NCI-H146 treated with DMSO at 0.1 percent for 48 hours (cell line): ENCODE measurements at regions not wholly inside any gene's neighbourhood (a gene's known extent, or its start where the extent isn't known, plus 50 kb on each side); places are given as distances from the start of the nearest gene placed in this dataset.

ENCODE experiments used
- DNase-seq: peaks from one replicate; lab custom pipeline; 2025; ENCODE audit not compliant: unreplicated experiment; lab: John Stamatoyannopoulos, UW

DNA sequence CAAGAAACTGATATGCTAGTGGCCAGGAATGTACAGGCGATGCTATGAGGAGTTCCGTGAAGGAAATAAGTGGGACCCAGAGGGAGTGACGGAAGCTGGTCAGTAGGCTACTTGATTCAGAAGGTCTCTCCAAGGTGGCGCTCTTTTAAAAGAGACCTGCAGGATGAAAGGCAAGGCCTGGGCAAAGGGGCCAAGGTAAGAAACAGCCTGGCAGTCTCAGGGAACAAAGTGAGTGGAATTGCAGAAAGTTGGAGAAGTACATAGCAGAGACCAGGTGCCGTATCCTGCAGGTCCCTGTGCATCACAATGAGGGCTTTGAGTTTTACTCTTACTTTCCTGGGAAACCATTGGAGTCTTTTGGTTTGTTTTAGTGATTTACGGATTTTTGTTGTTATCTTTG lies 905.6 kb downstream of the BCL11B start:
- DNase-seq, result no peak

DNA sequence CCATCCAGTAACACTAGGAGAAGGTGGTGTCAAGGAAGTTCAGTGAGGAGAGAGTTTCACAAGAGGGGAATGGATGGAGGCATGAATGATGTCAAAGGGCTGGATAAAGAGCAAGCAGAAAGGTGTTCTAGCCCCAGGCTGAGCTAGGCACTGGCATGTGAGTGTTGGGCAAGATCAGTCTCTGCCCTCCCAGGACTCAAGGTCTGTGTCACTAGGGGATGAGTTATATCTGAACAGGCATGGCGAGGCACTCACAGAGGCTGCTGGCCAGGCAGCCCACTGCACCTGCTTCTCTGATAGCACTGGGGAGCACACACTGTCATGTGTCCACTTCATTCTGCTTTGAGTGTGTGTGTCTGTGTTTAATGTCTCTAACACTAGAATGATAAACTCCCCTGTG lies 903.8 kb downstream of the BCL11B start:
- no peak for DNase-seq

DNA sequence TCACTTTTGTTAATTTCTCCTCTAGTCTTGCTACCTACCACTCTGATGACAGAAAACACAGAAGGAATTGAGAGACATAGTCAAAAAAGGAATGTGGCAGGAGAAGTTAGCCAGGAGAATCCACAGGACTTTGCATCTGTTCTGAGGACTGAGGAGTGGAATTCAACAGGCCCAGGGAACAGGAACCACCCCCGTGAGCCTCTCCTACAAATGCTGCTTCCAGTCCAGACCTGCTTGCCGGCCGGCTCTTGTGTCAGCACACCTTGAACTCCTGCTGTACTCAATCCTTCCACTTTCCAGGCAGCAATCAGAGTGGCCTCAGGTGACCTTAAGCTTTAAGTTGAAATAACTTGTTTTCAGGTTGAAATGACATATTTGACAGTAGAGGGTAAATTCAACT lies 903.1 kb downstream of the BCL11B start:
- DNase-seq, result no peak

DNA sequence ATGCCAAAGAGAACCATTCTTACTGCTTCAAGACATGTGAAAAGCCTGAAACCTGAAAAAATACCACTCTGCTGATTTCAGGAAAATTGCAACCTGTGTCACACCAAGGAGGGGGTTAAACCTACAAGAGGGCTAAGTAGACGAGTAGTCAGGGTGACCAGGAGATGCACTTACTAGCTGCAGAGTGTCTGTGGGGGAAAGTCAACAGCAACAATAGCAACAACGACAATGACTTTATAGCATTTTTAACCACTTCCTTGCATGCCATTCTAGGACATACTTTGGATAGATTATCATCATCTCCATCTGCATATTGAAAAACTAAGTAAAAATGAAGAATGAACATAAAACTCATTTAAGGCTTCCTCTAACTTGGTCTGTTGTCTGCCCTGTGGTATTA lies 902.7 kb downstream of the BCL11B start:
- no peak for DNase-seq

DNA sequence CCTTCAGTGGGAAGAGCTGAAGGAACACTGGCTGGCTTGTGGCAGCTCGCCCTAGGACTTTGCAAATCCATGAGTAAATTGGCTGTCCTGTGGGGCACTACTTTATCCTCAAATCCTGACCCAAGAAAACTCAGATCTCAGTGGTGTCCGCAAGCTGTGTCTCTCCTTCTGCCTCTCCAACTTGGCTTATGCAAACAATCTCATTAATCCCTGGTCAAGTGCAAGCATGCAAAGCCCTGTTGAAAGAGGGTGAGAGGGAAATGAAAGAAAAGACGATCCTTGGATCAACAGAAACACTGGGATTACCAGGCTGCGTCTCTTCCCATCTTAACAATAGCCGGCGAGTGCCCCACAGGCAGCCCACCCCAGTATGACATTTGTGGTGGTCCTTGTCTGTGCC lies 901.6 kb downstream of the BCL11B start:
- DNase-seq, result no peak

DNA sequence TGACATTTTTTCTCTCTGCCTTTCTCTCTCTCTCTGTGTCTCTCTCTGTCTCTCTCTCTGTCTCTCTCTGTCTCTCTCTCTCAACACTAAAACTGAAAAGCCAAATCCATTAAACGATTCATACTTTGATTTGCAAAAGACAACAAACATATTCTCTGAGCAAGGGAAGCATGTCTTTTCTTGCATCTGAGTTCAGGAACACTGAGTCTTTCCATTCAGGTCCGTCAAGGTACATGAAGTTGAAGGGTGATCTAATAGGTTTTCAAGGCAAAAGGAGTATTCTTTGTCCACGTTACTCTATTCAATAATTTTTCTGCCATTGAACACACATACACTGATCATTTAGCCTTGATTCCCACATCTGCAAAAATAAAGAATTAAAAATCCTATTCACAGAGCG lies 900.9 kb downstream of the BCL11B start:
- no peak for DNase-seq

DNA sequence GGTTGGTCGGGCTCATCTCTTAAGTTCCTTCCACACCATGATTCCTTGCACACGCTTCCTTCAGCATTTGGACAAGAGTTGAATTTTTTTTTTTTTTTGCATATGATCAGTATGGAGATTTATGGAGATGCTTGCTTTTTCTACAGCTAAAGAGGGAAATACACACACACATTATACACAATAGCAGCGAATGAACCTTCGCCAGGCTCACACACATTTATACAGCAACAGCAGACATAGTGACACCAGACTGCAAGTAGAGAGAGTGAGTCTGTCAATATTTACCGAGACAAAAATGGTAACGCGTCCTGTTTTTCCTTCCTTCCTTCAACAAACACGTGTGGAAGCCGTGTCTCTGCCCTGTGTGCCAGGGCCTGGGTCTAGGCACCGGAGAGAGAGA lies 897.9 kb downstream of the BCL11B start:
- DNase-seq, result no peak

DNA sequence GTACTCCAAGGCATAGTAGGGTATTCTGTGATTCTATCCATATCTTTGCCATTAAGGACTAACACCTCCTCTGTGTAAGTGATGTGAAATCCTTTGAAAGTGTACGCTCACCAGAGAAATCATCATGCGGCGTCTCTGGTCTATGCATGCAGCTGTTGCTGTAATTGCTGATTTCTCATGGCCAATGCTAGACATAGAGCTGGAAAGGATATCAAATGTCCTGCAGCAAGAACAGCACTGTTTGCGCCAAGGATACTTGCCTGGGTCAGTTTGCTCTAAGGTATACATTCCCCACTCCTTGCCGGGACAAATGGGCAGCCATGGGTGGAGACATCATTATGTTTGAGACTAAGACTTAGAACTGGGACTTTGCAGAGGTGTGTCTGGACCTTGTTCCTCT lies 896.4 kb downstream of the BCL11B start:
- DNase-seq, result no peak

DNA sequence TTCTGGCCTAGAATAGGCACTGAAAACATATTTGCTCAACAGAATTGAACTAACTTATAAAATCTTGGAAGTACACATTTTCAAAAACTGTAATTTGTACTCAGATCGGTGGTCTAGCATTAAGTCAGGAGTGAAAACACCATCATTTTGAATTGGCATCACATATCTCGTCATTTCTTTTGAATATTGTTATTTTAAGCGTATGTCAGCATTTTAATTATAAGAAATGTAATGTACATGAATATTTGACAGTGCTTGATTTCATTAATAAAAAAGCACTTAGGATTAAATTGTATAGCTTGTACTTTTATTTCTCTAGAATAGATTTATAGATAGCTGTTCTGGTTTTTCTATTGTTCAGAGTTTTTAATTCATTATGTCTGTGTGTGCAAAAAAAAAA lies 892.2 kb downstream of the BCL11B start:
- no peak for DNase-seq

DNA sequence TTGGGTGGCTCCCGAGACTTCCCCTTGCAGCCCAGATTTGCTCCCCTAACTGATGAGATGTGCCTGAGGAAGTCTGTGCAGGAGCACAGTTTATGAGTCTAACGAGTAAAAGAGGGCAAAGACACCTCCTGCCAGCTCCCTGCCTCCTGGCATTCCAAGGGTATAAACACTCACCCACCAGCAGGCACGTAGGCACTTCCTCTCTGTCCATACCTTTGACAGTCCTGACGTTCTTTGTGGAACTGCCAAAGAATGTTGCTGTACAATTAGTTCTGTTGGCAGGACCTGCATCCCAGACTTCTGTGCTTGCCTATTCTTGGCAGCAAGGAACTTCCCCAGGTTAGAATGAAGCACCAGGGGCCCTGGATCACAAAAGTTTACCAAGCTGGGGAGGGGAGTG lies 889.3 kb downstream of the BCL11B start:
- DNase-seq, result no peak

DNA sequence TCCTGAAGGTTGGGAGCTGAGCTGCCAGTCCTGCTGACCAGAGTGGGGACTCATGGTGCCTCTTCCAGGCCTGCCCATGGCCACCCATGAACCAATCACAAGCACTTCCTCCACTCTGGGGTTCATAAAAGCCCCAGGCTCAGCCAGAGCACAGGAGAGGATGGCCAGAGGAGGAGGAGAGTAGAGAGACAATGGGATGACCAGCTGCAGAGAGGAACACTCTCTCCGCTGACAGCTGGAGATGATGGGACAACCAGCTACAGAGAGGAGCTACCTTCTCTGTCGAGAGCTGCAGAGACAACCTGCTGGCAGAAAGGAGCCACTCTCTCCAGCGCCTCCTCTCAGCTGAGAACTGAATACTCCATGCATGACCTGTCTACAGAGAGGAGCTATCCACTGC lies 886.1 kb downstream of the BCL11B start:
- DNase-seq, result no peak

DNA sequence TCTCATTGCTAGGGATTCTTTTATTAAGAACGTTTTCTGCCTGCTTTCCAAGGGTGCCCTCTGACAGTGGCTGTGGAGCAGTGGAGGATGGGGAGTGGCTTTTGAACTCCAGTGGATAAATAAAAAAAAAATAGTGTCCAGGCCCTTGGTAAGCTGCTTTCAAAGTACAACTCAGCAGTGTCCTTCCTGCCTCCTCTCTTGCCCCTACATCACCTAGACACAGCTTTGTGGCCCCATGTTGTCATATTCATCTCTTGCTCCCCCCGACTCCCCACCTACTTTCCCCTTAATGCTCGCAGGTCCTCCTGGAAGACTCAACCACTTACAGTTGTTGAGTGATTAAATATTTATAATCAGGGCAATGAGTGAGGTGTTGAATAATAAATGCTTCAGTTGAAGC lies 880.9 kb downstream of the BCL11B start:
- DNase-seq, result no peak

DNA sequence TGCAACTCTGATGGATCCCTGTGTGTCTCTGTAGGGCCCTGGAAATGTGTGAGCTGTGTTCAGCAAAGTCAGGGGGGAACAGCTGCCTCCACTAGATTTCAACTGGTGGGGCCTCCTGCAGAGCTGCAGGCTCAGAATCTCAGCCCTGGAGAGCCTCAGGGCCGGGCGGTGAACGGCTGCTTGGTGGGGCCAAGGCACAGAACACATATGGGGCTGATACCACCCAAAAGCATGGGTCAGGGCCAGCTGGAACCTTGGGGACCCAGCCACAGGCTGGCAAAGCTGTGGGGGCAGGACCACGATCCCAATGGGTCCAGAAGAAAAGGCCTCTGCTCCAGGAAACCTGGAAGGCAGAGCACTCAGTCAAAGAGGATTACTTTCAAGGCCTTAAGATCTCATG lies 878.5 kb downstream of the BCL11B start:
- DNase-seq, result no peak

DNA sequence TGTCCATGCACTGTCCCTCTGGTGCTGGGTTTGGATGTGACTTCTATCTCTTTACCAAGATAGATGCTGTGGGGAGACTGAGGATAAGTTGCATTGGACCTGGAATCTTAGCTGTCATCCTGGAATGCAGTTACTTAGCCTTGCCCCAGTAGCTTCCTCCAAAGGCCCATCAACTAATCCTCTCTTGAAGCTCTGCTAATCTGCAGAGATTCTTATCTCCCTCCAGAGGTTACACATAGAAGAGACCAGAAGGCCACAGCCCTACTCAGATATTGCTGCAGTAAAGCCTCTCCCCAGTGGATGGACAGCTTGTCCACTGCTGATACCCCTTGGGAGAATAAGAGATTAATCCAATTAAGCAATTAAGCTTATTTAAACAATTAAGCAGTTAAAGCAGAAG lies 867.2 kb downstream of the BCL11B start:
- no peak for DNase-seq

DNA sequence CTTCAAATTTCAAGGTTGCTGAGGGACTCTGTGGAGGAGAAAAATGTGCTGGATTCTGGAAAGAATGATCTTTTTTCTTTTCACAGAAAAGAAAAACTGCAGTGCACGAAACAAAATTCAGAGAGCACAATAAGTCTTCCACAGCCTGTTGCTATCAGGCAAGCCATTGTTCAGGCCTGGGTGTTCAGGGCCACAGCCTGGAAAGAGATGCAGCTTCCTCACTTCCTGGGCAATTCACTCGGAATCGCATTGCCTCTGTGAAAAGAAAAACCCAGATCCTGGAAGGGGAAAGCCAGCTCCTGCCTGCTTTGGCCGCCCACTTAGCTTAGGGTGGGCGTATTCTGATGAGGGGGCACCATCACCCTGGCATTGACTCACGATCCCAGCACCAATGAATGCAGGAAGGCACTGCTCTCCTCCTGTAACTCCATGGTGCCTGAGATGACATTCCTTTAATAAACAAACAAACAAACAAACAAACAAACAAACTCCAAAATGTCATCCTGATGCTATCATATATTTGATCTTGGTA lies 863.9 kb downstream of the BCL11B start:
- no peak for DNase-seq

DNA sequence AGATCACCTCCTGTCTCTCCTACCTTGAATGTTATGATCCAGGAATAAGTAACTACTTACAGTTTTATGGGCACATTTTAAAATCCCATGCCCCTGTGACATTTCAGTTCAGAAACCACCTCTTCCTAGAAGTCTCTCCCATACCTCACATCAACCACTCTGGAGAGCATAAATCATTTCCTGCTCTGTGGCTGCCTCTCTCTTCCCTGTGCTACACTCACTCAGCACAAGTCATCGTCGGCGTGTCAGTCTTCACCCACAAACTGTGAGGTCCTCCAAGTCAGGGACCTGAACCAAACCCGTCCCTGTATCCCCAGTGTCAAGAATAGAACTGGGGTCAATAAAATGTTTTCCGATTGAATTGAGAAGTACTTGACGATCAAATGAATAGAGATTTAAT lies 863.3 kb downstream of the BCL11B start:
- no peak for DNase-seq

DNA sequence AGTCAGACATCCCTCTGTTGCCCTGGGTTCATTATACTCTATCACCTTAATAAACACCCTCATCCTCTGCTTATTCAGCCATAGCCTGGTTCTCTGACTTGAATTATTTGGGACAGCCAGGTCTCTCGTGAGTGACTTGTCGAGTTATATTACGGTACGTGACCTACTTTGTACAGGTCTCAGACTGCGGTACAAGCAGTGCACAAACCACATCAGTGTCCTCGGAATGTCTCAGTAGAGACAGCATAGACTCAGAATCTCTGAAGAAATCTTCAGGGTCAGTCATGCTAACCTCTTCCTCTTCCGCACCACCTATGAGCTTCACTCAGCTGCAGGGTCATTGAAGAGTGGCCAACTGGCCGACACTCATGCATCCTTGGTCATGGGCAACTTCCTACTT lies 860.8 kb downstream of the BCL11B start:
- DNase-seq, result no peak

DNA sequence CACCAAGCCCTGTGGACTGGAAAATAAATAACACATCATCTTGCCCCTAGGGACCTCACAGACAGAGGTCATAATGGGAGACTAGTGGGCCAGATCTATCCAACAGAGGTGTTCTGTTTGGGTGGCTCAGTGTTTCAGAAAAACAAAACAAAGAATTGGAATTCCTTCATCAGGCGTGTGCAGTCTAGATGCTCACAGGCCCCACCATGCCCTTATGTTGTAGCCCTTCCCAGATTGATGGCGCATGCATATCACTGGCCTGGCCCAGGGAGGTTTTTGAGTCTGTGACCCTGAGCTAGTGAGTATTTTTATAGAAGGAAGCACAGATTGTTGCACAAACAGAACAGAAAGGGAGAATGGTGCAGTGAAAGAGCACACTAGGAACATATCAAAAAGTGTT lies 859.6 kb downstream of the BCL11B start:
- DNase-seq, result no peak

DNA sequence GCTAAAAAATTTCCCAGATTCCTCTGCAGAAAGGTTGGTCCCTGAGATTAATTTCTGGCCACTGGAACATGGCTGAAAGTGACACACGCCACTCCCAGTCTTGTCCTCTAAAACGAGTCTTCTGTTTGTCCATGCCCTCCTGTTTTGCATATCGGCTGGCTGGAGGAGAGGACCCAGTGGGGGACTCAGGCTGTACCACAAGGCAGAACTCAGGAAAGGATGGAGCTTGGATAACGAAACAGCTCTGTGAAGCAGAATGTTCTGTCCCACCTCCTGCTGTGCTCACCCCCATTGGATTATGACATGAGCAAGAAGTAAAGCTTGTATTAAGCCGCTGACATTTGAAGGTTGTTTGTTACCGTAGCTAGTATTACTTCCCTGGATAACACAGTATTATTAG lies 856.2 kb downstream of the BCL11B start:
- no peak for DNase-seq

DNA sequence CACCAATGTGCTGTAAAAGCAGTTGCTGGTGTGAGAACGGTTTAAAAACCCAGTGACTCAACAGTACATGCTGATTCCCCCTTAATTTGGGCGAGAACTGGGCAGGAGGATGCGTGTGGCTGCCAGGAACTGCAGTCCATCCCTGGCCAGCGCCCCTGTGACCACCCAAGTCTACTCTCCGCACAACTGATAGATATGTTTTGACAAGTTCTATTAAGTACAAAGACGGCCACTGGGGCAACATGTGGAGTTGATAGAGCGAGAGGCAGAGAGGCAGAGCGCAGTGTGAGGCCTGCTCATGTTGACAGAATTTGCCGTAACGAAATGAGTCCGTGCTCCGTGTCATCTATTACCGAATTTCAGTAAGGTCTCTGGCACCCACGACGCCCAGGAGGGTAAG lies 855.0 kb downstream of the BCL11B start:
- no peak for DNase-seq

DNA sequence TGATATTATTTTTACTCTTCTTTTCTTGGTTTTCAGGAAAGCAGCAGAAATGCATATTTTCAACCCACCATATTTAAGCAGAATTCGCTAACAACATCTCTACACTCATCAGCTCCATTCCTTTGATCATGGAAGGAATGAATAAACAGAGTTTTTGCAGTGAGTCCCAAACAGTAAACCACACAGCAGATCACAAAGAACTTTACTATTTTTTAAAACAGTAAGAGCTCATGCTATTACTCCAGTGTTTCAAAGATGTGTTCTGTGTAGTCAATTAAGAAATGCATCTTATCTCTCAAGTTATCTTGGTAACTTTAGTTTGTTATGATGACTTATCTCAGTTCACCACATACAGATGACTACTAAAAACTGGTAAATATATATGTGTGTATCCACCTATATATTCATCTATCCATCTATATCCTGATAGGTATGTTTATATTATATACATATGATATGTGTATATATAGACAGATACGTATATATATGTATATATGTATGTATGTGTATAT lies 843.5 kb downstream of the BCL11B start:
- no peak for DNase-seq

DNA sequence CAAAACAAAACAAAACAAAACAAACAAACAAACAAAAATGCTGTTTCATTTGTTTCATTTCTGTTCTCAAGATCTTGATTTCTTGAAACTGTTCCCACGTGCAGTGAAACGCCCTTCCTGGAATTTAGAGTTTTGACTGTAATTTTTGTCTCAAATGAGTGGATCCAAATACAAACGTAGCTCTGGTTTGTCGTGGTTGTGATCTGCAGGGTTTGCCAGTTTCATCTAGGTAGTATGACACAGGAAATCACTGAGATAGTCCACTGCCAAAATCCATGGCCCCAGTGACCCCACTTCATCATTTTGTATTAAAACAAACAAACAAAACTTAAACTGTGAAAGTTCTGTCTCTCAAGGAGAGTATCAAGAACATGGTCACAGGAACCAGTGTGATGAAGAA lies 838.6 kb downstream of the BCL11B start:
- no peak for DNase-seq

DNA sequence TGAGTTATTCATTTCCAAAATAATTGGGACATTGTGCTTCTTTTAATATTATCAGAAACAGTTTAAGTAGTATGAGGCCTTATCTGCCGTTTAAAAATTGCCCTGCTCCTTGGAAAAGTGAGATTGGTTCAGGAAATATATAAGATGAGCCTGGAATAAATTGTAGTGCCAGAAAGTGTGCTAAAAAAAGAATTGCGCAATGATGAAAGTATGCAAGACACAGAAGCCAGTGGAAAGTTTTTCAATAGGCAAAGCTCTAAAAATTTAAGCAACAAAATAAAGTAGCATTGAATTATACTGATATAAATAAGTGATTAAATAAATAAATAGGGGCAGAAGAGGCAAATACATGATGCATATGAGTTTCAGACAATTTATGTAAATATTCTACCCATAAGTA lies 834.9 kb downstream of the BCL11B start:
- DNase-seq, result no peak

DNA sequence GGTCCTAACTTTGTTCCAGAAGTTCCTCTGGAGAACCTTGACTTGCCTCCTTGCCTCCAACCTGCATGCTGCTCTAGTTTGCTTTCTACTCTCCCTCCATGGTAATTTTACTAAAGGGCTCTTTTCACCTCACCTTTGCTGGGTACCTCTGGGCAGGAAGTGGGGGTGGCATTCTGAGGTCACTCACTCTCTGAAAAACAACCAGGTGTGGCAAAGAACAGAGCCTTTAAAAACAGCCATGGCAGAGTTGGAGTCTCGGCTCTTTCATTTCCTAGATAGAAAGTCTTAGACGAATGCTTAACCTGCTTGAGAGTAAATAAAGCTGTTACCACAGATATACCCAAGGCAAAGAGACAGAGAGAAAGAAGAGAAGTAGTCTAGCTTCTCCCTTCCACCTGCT lies 827.9 kb downstream of the BCL11B start:
- DNase-seq, result no peak
